ENCODE measurements at regions not wholly inside any gene's neighbourhood (a gene's known extent, or its start where the extent isn't known, plus 50 kb on each side); places are given as distances from the start of the nearest gene placed in this dataset.

- TF ChIP-seq CTCF (IDR thresholded peaks at IDR 0.05), result no peak
- TF ChIP-seq ZFX (IDR thresholded peaks at IDR 0.05; ENCODE audit: borderline replicate concordance), result no peak
- no peak overlapping the region for H3K27ac ChIP-seq
Observed at GRCh38 chr22:48481748-48482147, 1345.9 kb downstream of the BRD1 start.

- TF ChIP-seq ZFX (IDR thresholded peaks at IDR 0.05; ENCODE audit: borderline replicate concordance) (no peak), CTCF (IDR thresholded peaks at IDR 0.05) (no peak)
- no peak overlapping the region for H3K27ac ChIP-seq
Observed at GRCh38 chr22:48478529-48479265, 1349.0 kb downstream of the BRD1 start.

GRCh38 chr22:48478124-48478523, 1349.5 kb downstream of the BRD1 start:
- TF ChIP-seq CTCF (IDR thresholded peaks at IDR 0.05), result no peak
- TF ChIP-seq ZFX (IDR thresholded peaks at IDR 0.05; ENCODE audit: borderline replicate concordance), result no peak

GRCh38 chr22:48477031-48477721, 1350.5 kb downstream of the BRD1 start:
- TF ChIP-seq ZFX (IDR thresholded peaks at IDR 0.05; ENCODE audit: borderline replicate concordance), result no peak
- no peak for TF ChIP-seq CTCF (IDR thresholded peaks at IDR 0.05)
- no peak overlapping the region for H3K27ac ChIP-seq

More at GRCh38 chr22:48478124-48478523, 1349.5 kb downstream of the BRD1 start:
- H3K27ac ChIP-seq, result no peak overlapping the region

- no peak for TF ChIP-seq CTCF (IDR thresholded peaks at IDR 0.05)
- no peak for TF ChIP-seq ZFX (IDR thresholded peaks at IDR 0.05; ENCODE audit: borderline replicate concordance)
- no peak overlapping the region for H3K27ac ChIP-seq
Observed at GRCh38 chr22:48476577-48476976, 1351.1 kb downstream of the BRD1 start.

DNA sequence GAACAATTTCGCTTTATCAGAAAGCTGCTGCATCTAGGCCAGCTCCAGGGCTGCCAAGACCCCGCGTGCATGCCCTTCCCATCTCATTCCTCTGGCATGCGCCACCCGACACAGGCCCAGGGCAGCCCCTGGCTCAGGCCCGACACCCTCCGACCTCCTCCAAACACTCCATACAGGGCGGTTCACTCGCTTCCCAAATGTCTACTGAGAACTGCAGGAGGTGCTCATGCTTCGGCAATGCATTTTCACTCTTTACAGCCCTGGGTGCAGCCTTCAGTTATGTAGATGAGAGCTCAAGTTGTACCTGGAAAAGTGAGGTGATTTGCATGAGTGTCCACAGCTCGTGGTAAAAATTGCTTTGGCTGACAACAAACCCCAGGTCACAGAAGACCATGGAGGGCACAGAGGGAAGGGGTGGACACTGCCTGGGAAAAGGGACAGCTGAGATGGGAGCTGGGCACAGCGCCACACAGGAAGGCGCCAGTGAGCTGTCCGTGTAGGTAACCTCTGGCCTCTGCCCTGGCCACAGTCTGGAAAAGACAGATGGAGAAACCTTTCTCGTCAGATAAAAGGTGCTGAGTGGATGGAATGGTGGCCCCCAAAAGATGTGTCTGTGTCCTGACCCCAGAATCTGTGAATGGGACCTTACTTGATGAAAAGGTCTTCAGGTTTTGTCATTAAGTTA, 1351.9 kb downstream of the BRD1 start:
- no peak overlapping the region for H3K27ac ChIP-seq
- no peak for TF ChIP-seq CTCF (IDR thresholded peaks at IDR 0.05)
- no peak for TF ChIP-seq ZFX (IDR thresholded peaks at IDR 0.05; ENCODE audit: borderline replicate concordance)
